NCI-H1048 (cell line): ENCODE measurements at regions not wholly inside any gene's neighbourhood (a gene's known extent, or its start where the extent isn't known, plus 50 kb on each side); places are given as distances from the start of the nearest gene placed in this dataset.
"Not testable (repeated sequence)": the region's sequence is repeated elsewhere in the genome, so short reads cannot be mapped to it uniquely, and the experiment has no call there.

ENCODE experiments used
- DNase-seq: peaks from one replicate; lab custom pipeline; 2025; lab: John Stamatoyannopoulos, UW

GRCh38 chr4:116544946-116545345 lies 540.4 kb downstream of the TRAM1L1 start:
- no peak for DNase-seq

GRCh38 chr4:116539744-116540143 lies 545.6 kb downstream of the TRAM1L1 start:
- DNase-seq = no peak

- no peak for DNase-seq
These were observed 547.5 kb downstream of the TRAM1L1 start for GRCh38 chr4:116537828-116538227.

GRCh38 chr4:116536024-116536423 lies 549.4 kb downstream of the TRAM1L1 start:
- not testable (repeated sequence) for DNase-seq

GRCh38 chr4:116531870-116532269 lies 553.5 kb downstream of the TRAM1L1 start:
- no peak for DNase-seq

- no peak for DNase-seq
These were observed 554.4 kb downstream of the TRAM1L1 start for GRCh38 chr4:116531026-116531425.

GRCh38 chr4:116530048-116530447 lies 555.3 kb downstream of the TRAM1L1 start:
- no peak for DNase-seq

- no peak for DNase-seq
These were observed 556.2 kb downstream of the TRAM1L1 start for GRCh38 chr4:116529129-116529528.

- DNase-seq = no peak
These were observed 562.5 kb downstream of the TRAM1L1 start for GRCh38 chr4:116522922-116523321.

GRCh38 chr4:116520886-116521285 lies 564.5 kb downstream of the TRAM1L1 start:
- no peak for DNase-seq

- DNase-seq = no peak
These were observed 568.7 kb downstream of the TRAM1L1 start for GRCh38 chr4:116516711-116517110.

GRCh38 chr4:116515959-116516358 lies 569.4 kb downstream of the TRAM1L1 start:
- DNase-seq = no peak

- DNase-seq = no peak
These were observed 572.8 kb downstream of the TRAM1L1 start for GRCh38 chr4:116512552-116512951.

GRCh38 chr4:116501954-116502353 lies 583.4 kb downstream of the TRAM1L1 start:
- DNase-seq = no peak

- DNase-seq = no peak
These were observed 585.2 kb downstream of the TRAM1L1 start for GRCh38 chr4:116500225-116500624.

- no peak for DNase-seq
These were observed 595.6 kb downstream of the TRAM1L1 start for GRCh38 chr4:116489739-116490138.

GRCh38 chr4:116486401-116486800 lies 599.0 kb downstream of the TRAM1L1 start:
- no peak for DNase-seq

- DNase-seq = no peak
These were observed 604.8 kb downstream of the TRAM1L1 start for GRCh38 chr4:116480546-116480945.

GRCh38 chr4:116478343-116478742 lies 607.0 kb downstream of the TRAM1L1 start:
- no peak for DNase-seq

GRCh38 chr4:116469582-116469981 lies 615.8 kb downstream of the TRAM1L1 start:
- no peak for DNase-seq

GRCh38 chr4:116453127-116453526 lies 632.2 kb downstream of the TRAM1L1 start:
- DNase-seq = no peak

- DNase-seq = no peak
These were observed 635.6 kb downstream of the TRAM1L1 start for GRCh38 chr4:116449764-116450163.

- no peak for DNase-seq
These were observed 641.3 kb downstream of the TRAM1L1 start for GRCh38 chr4:116444117-116444516.

- DNase-seq = no peak
These were observed 646.2 kb downstream of the TRAM1L1 start for GRCh38 chr4:116438981-116439729.
